ENCODE measurements at regions not wholly inside any gene's neighbourhood (a gene's known extent, or its start where the extent isn't known, plus 50 kb on each side); places are given as distances from the start of the nearest gene placed in this dataset.

DNA sequence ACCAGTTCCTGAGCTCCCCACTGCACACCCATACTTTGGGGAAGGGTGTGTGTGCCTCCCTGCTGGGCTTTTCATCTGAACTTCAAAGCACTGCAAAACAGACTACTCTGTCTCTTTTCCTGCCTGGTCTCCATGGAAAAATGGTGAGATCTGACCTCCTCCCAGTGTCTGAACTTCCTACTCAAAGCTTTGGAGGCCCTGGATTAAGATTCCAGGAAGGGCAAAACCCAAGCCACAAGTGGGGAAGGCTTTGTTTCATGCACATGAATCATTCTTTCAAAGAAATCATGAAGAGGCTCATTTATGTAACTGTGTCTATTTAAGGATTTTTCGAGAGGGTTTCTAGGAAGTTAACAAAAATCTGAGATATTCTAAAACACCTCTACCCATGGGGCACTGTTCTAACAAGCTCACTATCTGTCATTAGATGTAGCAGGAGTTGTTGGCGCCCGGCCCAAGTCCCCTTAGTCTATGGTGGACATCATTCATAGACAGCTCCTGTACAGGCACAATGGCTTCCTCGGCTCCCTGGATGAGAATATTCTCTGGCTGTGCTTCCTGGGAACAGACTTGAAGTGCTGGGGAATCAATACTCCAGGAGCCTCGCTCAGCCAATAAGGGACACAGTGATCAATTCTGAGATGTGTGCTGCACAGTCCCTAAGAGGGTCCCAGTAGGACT, 224.0 kb downstream of the KTN1 start:
- no peaks in the 10 kb centered on the region for H3K27me3 ChIP-seq (ENCODE audit: low read length)
- H4K20me1 ChIP-seq (ENCODE audit: low read depth, low read length) = no peaks in the 10 kb centered on the region
- no peaks in the 10 kb centered on the region for H3K9me2 ChIP-seq (replicated peaks; ENCODE audit: insufficient read depth, low read length)
- no peak overlapping the region for H3K4me2 ChIP-seq (ENCODE audit: low read depth, low read length, poor library complexity, severe bottlenecking)
- H3K4me3 ChIP-seq (ENCODE audit: insufficient read depth, low read length, poor library complexity, severe bottlenecking) = no peak overlapping the region
- H3F3A ChIP-seq (ENCODE audit: insufficient read depth) = no peaks in the 10 kb centered on the region
- H3K36me3 ChIP-seq (ENCODE audit: low read length) = no peaks in the 10 kb centered on the region
- H3K79me2 ChIP-seq (ENCODE audit: insufficient read depth, low read length) = no peaks in the 10 kb centered on the region
- H2AFZ ChIP-seq (ENCODE audit: low read depth, low read length, severe bottlenecking) = no peak overlapping the region
- H3K9me3 ChIP-seq (ENCODE audit: insufficient read depth, low read length) = no peaks in the 10 kb centered on the region
- no peak overlapping the region for H3K27ac ChIP-seq (ENCODE audit: low read depth, low read length)
- TF ChIP-seq, protein P1, sequence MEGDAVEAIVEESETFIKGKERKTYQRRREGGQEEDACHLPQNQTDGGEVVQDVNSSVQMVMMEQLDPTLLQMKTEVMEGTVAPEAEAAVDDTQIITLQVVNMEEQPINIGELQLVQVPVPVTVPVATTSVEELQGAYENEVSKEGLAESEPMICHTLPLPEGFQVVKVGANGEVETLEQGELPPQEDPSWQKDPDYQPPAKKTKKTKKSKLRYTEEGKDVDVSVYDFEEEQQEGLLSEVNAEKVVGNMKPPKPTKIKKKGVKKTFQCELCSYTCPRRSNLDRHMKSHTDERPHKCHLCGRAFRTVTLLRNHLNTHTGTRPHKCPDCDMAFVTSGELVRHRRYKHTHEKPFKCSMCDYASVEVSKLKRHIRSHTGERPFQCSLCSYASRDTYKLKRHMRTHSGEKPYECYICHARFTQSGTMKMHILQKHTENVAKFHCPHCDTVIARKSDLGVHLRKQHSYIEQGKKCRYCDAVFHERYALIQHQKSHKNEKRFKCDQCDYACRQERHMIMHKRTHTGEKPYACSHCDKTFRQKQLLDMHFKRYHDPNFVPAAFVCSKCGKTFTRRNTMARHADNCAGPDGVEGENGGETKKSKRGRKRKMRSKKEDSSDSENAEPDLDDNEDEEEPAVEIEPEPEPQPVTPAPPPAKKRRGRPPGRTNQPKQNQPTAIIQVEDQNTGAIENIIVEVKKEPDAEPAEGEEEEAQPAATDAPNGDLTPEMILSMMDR (IDR thresholded peaks at IDR 0.05; ENCODE audit: insufficient read depth, low read length, poor library complexity, severe bottlenecking) = no peak
- no peak for TF ChIP-seq EZH2phosphoT487 (conservative IDR thresholded peaks at IDR 0.05; ENCODE audit: low read length)
- H3K9ac ChIP-seq (ENCODE audit: low read length) = no peak overlapping the region

DNA sequence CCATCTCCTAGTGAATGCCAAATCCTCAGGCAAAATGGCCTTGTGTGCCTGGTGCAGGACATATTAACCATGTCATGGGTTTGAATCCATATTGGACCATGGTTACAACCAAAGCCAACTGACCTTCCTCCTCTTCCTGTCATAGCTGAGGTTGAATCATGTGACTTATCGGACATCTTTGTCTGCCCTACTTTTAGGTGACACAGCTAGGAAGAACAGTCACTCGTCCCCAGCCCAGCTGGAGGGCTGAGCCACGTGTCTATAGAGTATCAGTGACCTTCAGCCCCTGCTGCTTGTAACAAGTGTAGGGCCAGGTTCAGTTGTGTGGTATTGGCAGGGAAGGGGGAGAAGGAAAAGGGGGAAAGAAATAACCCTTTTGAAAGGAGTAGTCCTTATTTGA, 225.2 kb downstream of the KTN1 start:
- no peaks in the 10 kb centered on the region for H4K20me1 ChIP-seq (ENCODE audit: low read depth, low read length)
- no peak overlapping the region for H2AFZ ChIP-seq (ENCODE audit: low read depth, low read length, severe bottlenecking)
- no peaks in the 10 kb centered on the region for H3K36me3 ChIP-seq (ENCODE audit: low read length)
- no peak overlapping the region for H3K27ac ChIP-seq (ENCODE audit: low read depth, low read length)
- H3K27me3 ChIP-seq (ENCODE audit: low read length) = no peaks in the 10 kb centered on the region
- no peaks in the 10 kb centered on the region for H3K79me2 ChIP-seq (ENCODE audit: insufficient read depth, low read length)
- TF ChIP-seq, protein P1 (IDR thresholded peaks at IDR 0.05; ENCODE audit: insufficient read depth, low read length, poor library complexity, severe bottlenecking) = no peak
- TF ChIP-seq EZH2phosphoT487 (conservative IDR thresholded peaks at IDR 0.05; ENCODE audit: low read length) = no peak
- H3F3A ChIP-seq (ENCODE audit: insufficient read depth) = no peaks in the 10 kb centered on the region
- H3K9me3 ChIP-seq (ENCODE audit: insufficient read depth, low read length) = no peaks in the 10 kb centered on the region
- H3K9ac ChIP-seq (ENCODE audit: low read length) = no peak overlapping the region
- no peak overlapping the region for H3K4me3 ChIP-seq (ENCODE audit: insufficient read depth, low read length, poor library complexity, severe bottlenecking)
- H3K4me2 ChIP-seq (ENCODE audit: low read depth, low read length, poor library complexity, severe bottlenecking) = no peak overlapping the region
- no peaks in the 10 kb centered on the region for H3K9me2 ChIP-seq (replicated peaks; ENCODE audit: insufficient read depth, low read length)

DNA sequence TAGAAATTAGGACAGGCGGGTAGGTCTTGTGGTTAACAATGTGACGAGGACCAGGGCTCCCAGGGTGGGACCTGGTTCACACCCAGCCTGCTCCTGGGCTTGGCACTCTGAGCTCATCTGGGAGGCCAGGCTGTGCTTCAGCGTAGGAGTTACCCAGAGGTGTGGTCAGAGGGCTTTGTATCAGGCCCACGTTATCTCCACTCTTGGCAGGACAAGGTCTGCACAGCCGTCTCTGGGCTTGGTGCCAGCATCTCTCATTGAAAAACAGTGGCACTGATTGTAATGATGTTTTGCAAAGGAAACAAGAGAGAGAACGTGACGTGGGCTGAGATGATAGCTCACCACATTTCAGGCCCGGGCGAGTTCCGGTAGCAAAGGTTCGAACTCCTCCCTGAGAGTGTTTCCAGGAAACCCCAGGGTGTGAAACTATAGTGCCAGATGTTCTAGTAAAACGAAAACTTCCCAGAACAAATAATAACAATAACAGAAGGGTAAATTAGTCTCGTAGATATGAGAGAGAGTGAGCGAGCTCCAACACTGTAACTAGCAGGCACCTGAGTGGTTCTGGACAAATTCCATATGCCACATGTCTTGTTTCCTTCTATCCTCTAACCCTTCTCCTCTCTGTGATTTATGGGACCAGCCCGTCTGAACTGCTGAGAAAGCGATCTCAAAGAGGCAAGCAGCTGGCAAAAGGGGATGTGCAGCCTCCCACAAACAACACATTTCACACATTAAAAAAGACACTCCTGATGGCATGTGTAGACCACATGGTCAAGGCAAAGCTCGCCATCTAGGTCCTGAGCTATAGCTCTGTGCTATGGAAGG, 227.3 kb downstream of the KTN1 start:
- Histone ChIP-seq H3K9ac (ENCODE audit: low read length) (no peak overlapping the region), H2AFZ (ENCODE audit: low read depth, low read length, severe bottlenecking) (no peak overlapping the region), H3K4me3 (ENCODE audit: insufficient read depth, low read length, poor library complexity, severe bottlenecking) (no peak overlapping the region), H3K79me2 (ENCODE audit: insufficient read depth, low read length) (no peaks in the 10 kb centered on the region), H3K27ac (ENCODE audit: low read depth, low read length) (no peak overlapping the region), H3K9me2 (replicated peaks; ENCODE audit: insufficient read depth, low read length) (no peaks in the 10 kb centered on the region), H4K20me1 (ENCODE audit: low read depth, low read length) (no peaks in the 10 kb centered on the region), H3K27me3 (ENCODE audit: low read length) (no peaks in the 10 kb centered on the region), H3K36me3 (ENCODE audit: low read length) (no peaks in the 10 kb centered on the region), H3K4me2 (ENCODE audit: low read depth, low read length, poor library complexity, severe bottlenecking) (no peak overlapping the region), H3F3A (ENCODE audit: insufficient read depth) (no peaks in the 10 kb centered on the region), H3K9me3 (ENCODE audit: insufficient read depth, low read length) (no peaks in the 10 kb centered on the region)
- no peak for TF ChIP-seq EZH2phosphoT487 (conservative IDR thresholded peaks at IDR 0.05; ENCODE audit: low read length)
- TF ChIP-seq, protein P1 (IDR thresholded peaks at IDR 0.05; ENCODE audit: insufficient read depth, low read length, poor library complexity, severe bottlenecking) = no peak
